Endodermal cell (in vitro differentiated cells): ENCODE measurements at regions not wholly inside any gene's neighbourhood (a gene's known extent, or its start where the extent isn't known, plus 50 kb on each side); places are given as distances from the start of the nearest gene placed in this dataset.

Experiments used
- DNase-seq: peaks from one replicate; pipeline ENCODE4 v3.0.0-alpha.2; 2017
- H3K27ac ChIP-seq: 2 replicates; pipeline ENCODE4 v1.5.1; 2013; ENCODE audit warnings: mild to moderate bottlenecking, low read depth, low read length, moderate library complexity
- H3K27me3 ChIP-seq: 2 replicates; pipeline ENCODE4 v1.6.1; 2013; ENCODE audit warnings: mild to moderate bottlenecking, low read length, moderate library complexity; ENCODE audit not compliant: insufficient read depth, control insufficient read depth, poor library complexity, severe bottlenecking
- H3K36me3 ChIP-seq: 2 replicates; pipeline ENCODE4 v1.7.0; 2013; ENCODE audit warnings: mild to moderate bottlenecking, low read length, moderate library complexity; ENCODE audit not compliant: control insufficient read depth, insufficient read depth
- H3K4me1 ChIP-seq: one replicate; pipeline ENCODE4 v1.7.0; 2013; ENCODE audit warnings: low read length; ENCODE audit not compliant: control insufficient read depth, insufficient read depth
- H3K4me3 ChIP-seq: 2 replicates; pipeline ENCODE4 v1.5.1; 2013; ENCODE audit warnings: mild to moderate bottlenecking, low read length, moderate library complexity
- H3K9ac ChIP-seq: 2 replicates; pipeline ENCODE4 v1.6.1; 2013; ENCODE audit warnings: mild to moderate bottlenecking, low read length, moderate library complexity; ENCODE audit not compliant: poor library complexity, severe bottlenecking; ENCODE audit errors: extremely low read depth
- H3K9me3 ChIP-seq: 2 replicates; pipeline ENCODE4 v1.6.1; 2013; ENCODE audit warnings: mild to moderate bottlenecking, low read length, moderate library complexity; ENCODE audit not compliant: control insufficient read depth
- H3K27ac Mint-ChIP-seq: 2 replicates; pipeline ENCODE4 v1.8.0; 2020; ENCODE audit warnings: mixed read lengths
- H3K27me3 Mint-ChIP-seq: 2 replicates; pipeline ENCODE4 v1.8.0; 2021; ENCODE audit warnings: mild to moderate bottlenecking, mixed read lengths; ENCODE audit not compliant: insufficient read depth
- H3K36me3 Mint-ChIP-seq: 2 replicates; pipeline ENCODE4 v1.8.0; 2020; ENCODE audit warnings: low read depth, mixed read lengths
- H3K4me1 Mint-ChIP-seq: 2 replicates; pipeline ENCODE4 v1.8.0; 2020; ENCODE audit warnings: mixed read lengths
- H3K4me3 Mint-ChIP-seq: 2 replicates; pipeline ENCODE4 v1.8.0; 2020; ENCODE audit warnings: mild to moderate bottlenecking, moderate library complexity, mixed read lengths
- H3K9me3 Mint-ChIP-seq: 2 replicates; pipeline ENCODE4 v1.8.0; 2020; ENCODE audit warnings: mild to moderate bottlenecking, mixed read lengths
- WGBS, 2 experiments: methylation state at CpG; one replicate each; pipeline versions ENCODE4 v1.1.5 to v1.1.7; 2013; ENCODE audit warnings: missing lambda C conversion rate in 2 of 2, mixed read lengths in 1 of 2; ENCODE audit not compliant: insufficient coverage in 1 of 2, insufficient read length in 1 of 2; 5-methylcytosine and 5-hydroxymethylcytosine counted together
- TF ChIP-seq, protein P1 (sequence below): fragments of 200-600 bp; sonication (generic); conservative IDR thresholded peaks from 2 replicates; pipeline ENCODE4 v1.5.0; 2021; ENCODE audit warnings: antibody characterized with exemption, mild to moderate bottlenecking

GRCh38 chr1:184222652-184223052, 164.2 kb upstream of the C1orf21 start:
- no peak overlapping the region for H3K27ac Mint-ChIP-seq
- H3K4me1 Mint-ChIP-seq: peaks cover 19% of the 10 kb centered on the region
- Histone ChIP-seq H3K4me1 (no peaks in the 10 kb centered on the region), H3K36me3 (no peaks in the 10 kb centered on the region), H3K27ac (no peak overlapping the region), H3K9ac (no peak overlapping the region), H3K27me3 (peaks cover 52% of the 10 kb centered on the region), H3K9me3 (no peaks in the 10 kb centered on the region), H3K4me3 (no peak overlapping the region)
- TF ChIP-seq, protein P1, sequence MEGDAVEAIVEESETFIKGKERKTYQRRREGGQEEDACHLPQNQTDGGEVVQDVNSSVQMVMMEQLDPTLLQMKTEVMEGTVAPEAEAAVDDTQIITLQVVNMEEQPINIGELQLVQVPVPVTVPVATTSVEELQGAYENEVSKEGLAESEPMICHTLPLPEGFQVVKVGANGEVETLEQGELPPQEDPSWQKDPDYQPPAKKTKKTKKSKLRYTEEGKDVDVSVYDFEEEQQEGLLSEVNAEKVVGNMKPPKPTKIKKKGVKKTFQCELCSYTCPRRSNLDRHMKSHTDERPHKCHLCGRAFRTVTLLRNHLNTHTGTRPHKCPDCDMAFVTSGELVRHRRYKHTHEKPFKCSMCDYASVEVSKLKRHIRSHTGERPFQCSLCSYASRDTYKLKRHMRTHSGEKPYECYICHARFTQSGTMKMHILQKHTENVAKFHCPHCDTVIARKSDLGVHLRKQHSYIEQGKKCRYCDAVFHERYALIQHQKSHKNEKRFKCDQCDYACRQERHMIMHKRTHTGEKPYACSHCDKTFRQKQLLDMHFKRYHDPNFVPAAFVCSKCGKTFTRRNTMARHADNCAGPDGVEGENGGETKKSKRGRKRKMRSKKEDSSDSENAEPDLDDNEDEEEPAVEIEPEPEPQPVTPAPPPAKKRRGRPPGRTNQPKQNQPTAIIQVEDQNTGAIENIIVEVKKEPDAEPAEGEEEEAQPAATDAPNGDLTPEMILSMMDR: peak; percentile 96
- H3K36me3 Mint-ChIP-seq: no peaks in the 10 kb centered on the region
- no peaks in the 10 kb centered on the region for H3K9me3 Mint-ChIP-seq
- DNase-seq: peak; percentile 85
- no peak overlapping the region for H3K4me3 Mint-ChIP-seq
- H3K27me3 Mint-ChIP-seq: peaks cover 91% of the 10 kb centered on the region
- WGBS, 2 experiments: 7 to 33% methylated on average over 6 to 9 of the region's 9 CpGs

GRCh38 chr1:184223216-184223615, 163.6 kb upstream of the C1orf21 start:
- no peaks in the 10 kb centered on the region for H3K9me3 ChIP-seq
- TF ChIP-seq, protein P1: no peak
- Mint-ChIP-seq H3K27me3 (peaks cover 92% of the 10 kb centered on the region), H3K9me3 (no peaks in the 10 kb centered on the region), H3K4me1 (peaks cover 18% of the 10 kb centered on the region), H3K4me3 (no peak overlapping the region), H3K36me3 (no peaks in the 10 kb centered on the region), H3K27ac (no peak overlapping the region)
- DNase-seq: peak; percentile 76
- no peaks in the 10 kb centered on the region for H3K36me3 ChIP-seq
- H3K4me3 ChIP-seq: no peak overlapping the region
- WGBS, 2 experiments: 59 to 62% methylated on average over 6 to 11 of the region's 11 CpGs
- no peak overlapping the region for H3K9ac ChIP-seq
- no peaks in the 10 kb centered on the region for H3K4me1 ChIP-seq
- H3K27me3 ChIP-seq: peaks cover 57% of the 10 kb centered on the region
- H3K27ac ChIP-seq: no peak overlapping the region

DNA sequence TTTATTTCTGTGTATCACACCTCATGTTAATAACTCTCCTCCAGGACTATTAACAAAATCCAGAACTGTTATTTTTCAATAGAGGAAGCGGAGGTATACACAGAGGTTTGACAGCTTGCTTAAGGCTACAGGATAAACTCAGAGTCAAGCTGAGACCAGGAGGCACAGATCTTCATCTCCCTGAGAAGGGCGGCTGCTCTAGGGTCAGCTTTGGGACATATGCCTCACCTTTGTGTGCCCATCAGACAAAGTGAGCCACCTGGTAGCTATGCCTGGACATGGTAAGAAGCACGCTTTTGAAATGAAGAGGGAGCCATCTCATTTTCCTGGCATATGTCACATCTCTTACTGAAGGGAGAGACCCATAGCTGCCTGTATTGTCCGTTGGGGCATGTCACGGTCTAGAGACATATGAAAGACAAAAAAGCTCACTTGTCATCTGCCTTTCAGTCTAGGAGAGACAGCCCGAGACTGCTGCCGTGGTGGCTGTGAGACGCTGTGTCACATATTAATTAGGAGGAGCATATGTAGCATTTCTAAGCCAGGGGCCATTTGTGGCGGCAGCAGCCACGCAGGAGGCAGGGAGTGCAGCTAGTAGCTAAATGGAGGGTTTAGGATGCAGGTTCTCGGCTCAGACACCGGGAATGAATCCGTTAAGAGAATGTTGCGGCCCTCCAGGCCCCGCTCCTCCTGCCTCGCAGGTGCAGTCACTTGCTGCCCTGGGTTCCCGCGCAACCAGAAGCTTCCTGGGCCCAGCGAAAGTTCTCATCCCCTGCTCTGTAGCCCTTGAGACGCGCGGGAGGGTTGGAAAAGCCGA, 161.3 kb upstream of the C1orf21 start:
- H3K27ac Mint-ChIP-seq: no peak overlapping the region
- H3K36me3 ChIP-seq: no peaks in the 10 kb centered on the region
- no peaks in the 10 kb centered on the region for H3K36me3 Mint-ChIP-seq
- H3K27ac ChIP-seq: peak overlapping the region; percentile 65
- no peak overlapping the region for H3K4me3 ChIP-seq
- H3K4me1 Mint-ChIP-seq: peaks cover 7% of the 10 kb centered on the region
- TF ChIP-seq, protein P1: no peak
- peaks cover 49% of the 10 kb centered on the region for H3K27me3 ChIP-seq
- H3K4me3 Mint-ChIP-seq: no peak overlapping the region
- 95 to 97% methylated on average over 18 to 23 of the region's 23 CpGs for WGBS, 2 experiments
- no peaks in the 10 kb centered on the region for H3K4me1 ChIP-seq
- DNase-seq: no peak
- H3K9me3 ChIP-seq: no peaks in the 10 kb centered on the region
- peaks cover 4% of the 10 kb centered on the region for H3K9me3 Mint-ChIP-seq
- H3K27me3 Mint-ChIP-seq: peaks cover 76% of the 10 kb centered on the region
- H3K9ac ChIP-seq: no peak overlapping the region
